Upper lobe of left lung (tissue), 4 donors: ENCODE measurements at regions not wholly inside any gene's neighbourhood (a gene's known extent, or its start where the extent isn't known, plus 50 kb on each side); places are given as distances from the start of the nearest gene placed in this dataset.

ENCODE experiments used
- POLR2A ChIP-seq, 4 donors: fragments of 450-650 bp; IDR thresholded peaks; one replicate each; pipeline ENCODE4 v1.5.1; 2016 to 2017; ENCODE audit warnings: antibody characterized with exemption in 4 of 4, mild to moderate bottlenecking in 2 of 4
- TF ChIP-seq, protein P1 (sequence below), 6 experiments: fragments of 450-650 bp in 4 of 6; fragments of 200-600 bp in 2 of 6; sonication (generic) in 2 of 6; IDR thresholded peaks; one replicate each; pipeline ENCODE4 v1.5.1; 2016 to 2019; ENCODE audit warnings: antibody characterized with exemption in 6 of 6

DNA sequence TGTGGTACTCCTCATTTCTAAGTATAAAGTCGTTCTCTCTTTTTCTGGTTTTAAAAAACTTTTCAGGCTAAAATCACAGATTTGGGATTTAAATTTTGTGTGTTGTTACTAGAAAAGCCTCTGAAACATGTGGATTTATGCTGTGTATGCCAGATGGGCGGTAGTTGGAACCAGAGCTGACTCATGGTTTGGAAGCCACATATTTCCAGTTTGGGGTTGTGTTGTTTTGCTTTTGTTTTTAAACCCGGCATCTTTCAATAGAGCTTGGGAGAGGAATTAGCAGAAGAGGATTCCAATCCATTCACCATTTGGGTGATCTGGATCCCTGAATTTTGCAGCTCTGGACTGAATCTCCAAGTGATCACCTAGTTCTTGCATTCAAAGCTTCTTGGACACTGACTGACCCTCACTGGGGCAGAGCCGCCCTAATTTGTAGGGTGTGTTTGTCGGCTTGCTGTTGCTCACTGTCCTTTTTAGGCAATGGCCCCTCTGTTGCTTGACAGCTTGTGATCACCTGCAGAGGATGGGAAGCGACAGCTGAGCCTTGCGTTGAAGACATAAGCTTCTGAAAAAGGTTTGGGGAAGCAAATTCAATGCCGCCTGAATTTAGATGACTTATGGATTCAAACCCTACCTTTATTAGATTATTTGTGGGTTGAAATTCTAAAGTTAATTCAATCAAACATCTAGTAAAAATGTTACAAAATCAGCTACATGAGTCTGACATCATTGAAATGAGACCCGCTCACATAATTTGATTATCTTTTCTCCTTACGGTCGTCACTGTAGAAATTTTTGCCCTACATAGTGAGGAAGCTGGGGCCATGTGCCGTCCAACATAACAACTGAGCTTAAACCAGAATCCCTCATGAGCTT lies 79.9 kb upstream of the CD83 start:
- no peak for TF ChIP-seq POLR2A (IDR thresholded peaks at IDR 0.05)
- TF ChIP-seq, protein P1, sequence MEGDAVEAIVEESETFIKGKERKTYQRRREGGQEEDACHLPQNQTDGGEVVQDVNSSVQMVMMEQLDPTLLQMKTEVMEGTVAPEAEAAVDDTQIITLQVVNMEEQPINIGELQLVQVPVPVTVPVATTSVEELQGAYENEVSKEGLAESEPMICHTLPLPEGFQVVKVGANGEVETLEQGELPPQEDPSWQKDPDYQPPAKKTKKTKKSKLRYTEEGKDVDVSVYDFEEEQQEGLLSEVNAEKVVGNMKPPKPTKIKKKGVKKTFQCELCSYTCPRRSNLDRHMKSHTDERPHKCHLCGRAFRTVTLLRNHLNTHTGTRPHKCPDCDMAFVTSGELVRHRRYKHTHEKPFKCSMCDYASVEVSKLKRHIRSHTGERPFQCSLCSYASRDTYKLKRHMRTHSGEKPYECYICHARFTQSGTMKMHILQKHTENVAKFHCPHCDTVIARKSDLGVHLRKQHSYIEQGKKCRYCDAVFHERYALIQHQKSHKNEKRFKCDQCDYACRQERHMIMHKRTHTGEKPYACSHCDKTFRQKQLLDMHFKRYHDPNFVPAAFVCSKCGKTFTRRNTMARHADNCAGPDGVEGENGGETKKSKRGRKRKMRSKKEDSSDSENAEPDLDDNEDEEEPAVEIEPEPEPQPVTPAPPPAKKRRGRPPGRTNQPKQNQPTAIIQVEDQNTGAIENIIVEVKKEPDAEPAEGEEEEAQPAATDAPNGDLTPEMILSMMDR (IDR thresholded peaks at IDR 0.05) = no peak
